NCI-H510A (cell line): ENCODE measurements at regions not wholly inside any gene's neighbourhood (a gene's known extent, or its start where the extent isn't known, plus 50 kb on each side); places are given as distances from the start of the nearest gene placed in this dataset.

Experiments used
- DNase-seq: peaks from one replicate; lab custom pipeline; 2025; lab: John Stamatoyannopoulos, UW

GRCh38 chr1:235027076-235027861 lies 101.4 kb downstream of the TOMM20 start:
- no peak for DNase-seq

- DNase-seq, result no peak
These were observed 103.1 kb downstream of the TOMM20 start for GRCh38 chr1:235025422-235025984.

GRCh38 chr1:235024711-235025421 lies 103.8 kb downstream of the TOMM20 start:
- DNase-seq, result no peak

- DNase-seq, result no peak
These were observed 104.8 kb downstream of the TOMM20 start for GRCh38 chr1:235023711-235024439.

- DNase-seq, result no peak
These were observed 105.5 kb downstream of the TOMM20 start for GRCh38 chr1:235022981-235023710.

- no peak for DNase-seq
These were observed 106.2 kb downstream of the TOMM20 start for GRCh38 chr1:235022341-235022980.

- DNase-seq, result no peak
These were observed 106.8 kb downstream of the TOMM20 start for GRCh38 chr1:235021815-235022214.

- DNase-seq, result no peak
These were observed 107.3 kb downstream of the TOMM20 start for GRCh38 chr1:235021321-235021720.

- no peak for DNase-seq
These were observed 108.7 kb downstream of the TOMM20 start for GRCh38 chr1:235019961-235020360.

- no peak for DNase-seq
These were observed 109.2 kb downstream of the TOMM20 start for GRCh38 chr1:235019471-235019870.

GRCh38 chr1:235018720-235019444 lies 109.8 kb downstream of the TOMM20 start:
- DNase-seq, result no peak

- DNase-seq, result no peak
These were observed 110.5 kb downstream of the TOMM20 start for GRCh38 chr1:235018161-235018560.

- no peak for DNase-seq
These were observed 110.9 kb downstream of the TOMM20 start for GRCh38 chr1:235017719-235018118.

- DNase-seq, result no peak
These were observed 111.4 kb downstream of the TOMM20 start for GRCh38 chr1:235017191-235017590.

GRCh38 chr1:235015291-235015985 lies 113.2 kb downstream of the TOMM20 start:
- no peak for DNase-seq

GRCh38 chr1:235014756-235015155 lies 113.9 kb downstream of the TOMM20 start:
- no peak for DNase-seq

GRCh38 chr1:235013512-235013911 lies 115.1 kb downstream of the TOMM20 start:
- no peak for DNase-seq

GRCh38 chr1:235012436-235013210 lies 116.0 kb downstream of the TOMM20 start:
- no peak for DNase-seq
